ENCODE measurements at regions not wholly inside any gene's neighbourhood (a gene's known extent, or its start where the extent isn't known, plus 50 kb on each side); places are given as distances from the start of the nearest gene placed in this dataset.

DNA sequence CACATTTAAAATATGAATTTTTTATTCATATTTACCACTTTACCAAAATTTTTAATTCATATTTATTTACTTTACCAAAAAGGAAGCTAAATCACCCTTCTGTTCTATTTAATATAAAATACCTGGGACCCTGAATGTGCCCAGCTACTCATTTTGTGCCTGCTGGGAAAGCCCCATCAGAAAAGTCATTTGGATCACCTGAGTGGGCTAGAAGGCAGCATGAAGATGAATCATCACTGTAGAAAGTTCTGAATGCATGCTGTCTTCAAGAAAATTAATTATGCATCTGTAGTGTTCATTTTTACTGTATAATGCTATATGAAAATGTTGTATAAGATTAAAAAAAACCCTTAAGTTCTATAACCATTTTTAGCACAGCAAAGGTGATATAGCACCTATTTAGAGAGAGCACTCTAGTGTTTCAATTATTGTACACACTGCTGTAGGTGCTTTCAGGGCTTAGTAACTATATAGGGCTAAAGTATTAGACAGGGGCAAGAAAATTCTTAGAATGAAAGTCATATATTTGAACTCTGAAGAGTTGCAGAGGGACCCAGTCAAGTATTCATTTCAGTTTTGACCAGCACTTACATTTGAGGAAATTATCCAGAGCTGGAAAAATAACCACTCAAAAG, 175.1 kb downstream of the NFKBIZ start:
- TF ChIP-seq, protein P1, sequence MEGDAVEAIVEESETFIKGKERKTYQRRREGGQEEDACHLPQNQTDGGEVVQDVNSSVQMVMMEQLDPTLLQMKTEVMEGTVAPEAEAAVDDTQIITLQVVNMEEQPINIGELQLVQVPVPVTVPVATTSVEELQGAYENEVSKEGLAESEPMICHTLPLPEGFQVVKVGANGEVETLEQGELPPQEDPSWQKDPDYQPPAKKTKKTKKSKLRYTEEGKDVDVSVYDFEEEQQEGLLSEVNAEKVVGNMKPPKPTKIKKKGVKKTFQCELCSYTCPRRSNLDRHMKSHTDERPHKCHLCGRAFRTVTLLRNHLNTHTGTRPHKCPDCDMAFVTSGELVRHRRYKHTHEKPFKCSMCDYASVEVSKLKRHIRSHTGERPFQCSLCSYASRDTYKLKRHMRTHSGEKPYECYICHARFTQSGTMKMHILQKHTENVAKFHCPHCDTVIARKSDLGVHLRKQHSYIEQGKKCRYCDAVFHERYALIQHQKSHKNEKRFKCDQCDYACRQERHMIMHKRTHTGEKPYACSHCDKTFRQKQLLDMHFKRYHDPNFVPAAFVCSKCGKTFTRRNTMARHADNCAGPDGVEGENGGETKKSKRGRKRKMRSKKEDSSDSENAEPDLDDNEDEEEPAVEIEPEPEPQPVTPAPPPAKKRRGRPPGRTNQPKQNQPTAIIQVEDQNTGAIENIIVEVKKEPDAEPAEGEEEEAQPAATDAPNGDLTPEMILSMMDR (IDR thresholded peaks at IDR 0.05 in 2 of 3, conservative IDR thresholded peaks at IDR 0.05 in 1 of 3; ENCODE audit: borderline replicate concordance in 1 of 3, insufficient read depth in 1 of 3, low read depth in 2 of 3, low read length in 2 of 3) = no peak
- TF ChIP-seq SIN3A (IDR thresholded peaks at IDR 0.05; ENCODE audit: low read depth) (no peak), ZNF274 (IDR thresholded peaks at IDR 0.05; ENCODE audit: low read depth, low read length) (no peak), POLR2AphosphoS5 (IDR thresholded peaks at IDR 0.05; ENCODE audit: low read depth, low read length) (no peak), RAD21 (IDR thresholded peaks at IDR 0.05; ENCODE audit: low read depth) (no peak), POLR2A (IDR thresholded peaks at IDR 0.05; ENCODE audit: borderline replicate concordance, extremely low read depth, insufficient read depth, insufficient read length) (no peak)

Measured in HCT116 (cell line).